Head of caudate nucleus (tissue), 42 donors: ENCODE measurements at regions not wholly inside any gene's neighbourhood (a gene's known extent, or its start where the extent isn't known, plus 50 kb on each side); places are given as distances from the start of the nearest gene placed in this dataset.
A peak's percentile ranks its signal among the peaks of the same experiment; 100 is the strongest.
"Not testable (repeated sequence)": the region's sequence is repeated elsewhere in the genome, so short reads cannot be mapped to it uniquely, and the experiment has no call there.

Experiments
- DNase-seq, 42 donors: peaks; one replicate each; pipeline versions ENCODE4 v3.0.0 to v3.0.0-alpha.2; 2020 to 2021; ENCODE audit warnings: mixed read lengths in 7 of 42
- intact Hi-C: fragments of 100-400 bp; cut with DNase I; formaldehyde crosslinking; loops from one replicate; pipeline ENCODE4 v1.15.0; 2022

DNA sequence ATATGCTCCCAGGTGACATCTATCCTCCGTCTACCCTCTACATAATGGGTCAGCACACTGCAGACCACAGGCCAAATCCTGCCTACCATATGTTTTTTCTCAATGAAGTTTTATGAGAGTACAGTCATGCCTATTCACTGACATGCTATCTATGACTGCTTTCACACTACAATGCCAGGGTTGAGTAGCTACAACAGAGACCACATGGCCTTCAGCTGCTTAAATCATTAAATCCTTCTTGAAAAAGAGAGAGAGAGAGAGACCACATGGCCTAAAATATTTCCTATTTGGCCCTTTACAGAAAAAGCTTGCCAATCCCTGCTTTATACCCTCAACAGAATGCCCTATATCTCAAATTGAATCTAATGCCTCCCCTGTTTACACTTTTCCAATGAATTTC is 119.8 kb upstream of the CCDC180 start:
- intact Hi-C loops, DNase-seq: not testable (repeated sequence)

DNA sequence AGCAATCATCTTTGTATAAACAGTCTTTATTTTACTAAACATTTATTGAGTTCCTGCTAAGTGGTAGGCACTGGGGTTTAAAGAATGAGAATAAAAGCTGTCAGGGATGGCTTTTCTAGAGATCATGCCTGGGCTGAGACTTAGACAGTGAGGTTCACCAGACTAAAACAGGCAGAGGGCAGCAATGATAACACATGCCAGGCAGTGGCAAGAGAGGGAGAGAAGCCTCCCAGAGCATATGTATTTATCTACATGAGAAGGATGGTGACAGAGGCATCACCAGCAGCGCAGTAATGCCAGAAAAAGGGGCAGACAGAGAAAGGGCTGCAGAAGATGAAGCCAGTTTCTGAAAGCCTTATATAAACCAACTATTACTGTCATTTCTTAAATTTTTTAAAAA is 121.0 kb upstream of the CCDC180 start:
- DNase-seq: no peak
- intact Hi-C loops: no loop called here

DNA sequence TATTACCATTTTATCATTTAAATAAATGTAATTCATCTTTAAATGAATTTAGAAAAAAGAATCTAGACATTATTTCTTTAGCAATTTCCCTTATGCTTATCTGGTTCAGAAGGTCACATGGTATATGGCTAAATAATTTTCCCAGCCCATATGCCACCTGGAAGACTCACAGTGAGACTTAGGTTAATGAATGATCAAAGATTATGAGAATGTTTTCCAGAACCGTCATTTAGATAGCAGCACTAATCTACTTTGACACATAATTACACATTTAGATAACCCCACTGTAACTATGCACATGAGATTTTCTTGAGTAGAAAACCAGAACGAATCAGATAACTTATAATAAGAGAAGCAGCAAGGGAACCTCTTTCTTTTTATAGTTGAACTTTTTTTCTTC is 124.9 kb upstream of the CCDC180 start:
- DNase-seq, intact Hi-C loops: not testable (repeated sequence)

DNA sequence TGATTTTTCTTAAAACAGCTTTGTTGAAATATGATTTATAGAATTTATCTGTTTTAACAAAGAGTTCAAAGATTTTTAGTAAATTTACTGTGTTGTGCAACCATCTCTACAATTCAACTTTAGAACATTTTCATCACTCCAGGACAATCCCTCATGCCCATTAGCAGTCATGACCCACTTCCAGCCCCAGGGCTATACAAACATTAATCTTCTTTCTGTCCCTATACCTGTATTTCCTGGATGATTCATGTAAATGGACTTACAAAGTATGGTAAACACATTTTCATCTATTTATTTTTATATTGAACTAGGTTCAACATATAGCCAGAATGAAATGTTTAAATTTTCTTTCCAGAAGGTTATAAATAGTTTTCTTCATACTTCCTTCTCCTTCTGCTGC is 127.8 kb upstream of the CCDC180 start:
- intact Hi-C loops: no loop called here
- no peak for DNase-seq

DNA sequence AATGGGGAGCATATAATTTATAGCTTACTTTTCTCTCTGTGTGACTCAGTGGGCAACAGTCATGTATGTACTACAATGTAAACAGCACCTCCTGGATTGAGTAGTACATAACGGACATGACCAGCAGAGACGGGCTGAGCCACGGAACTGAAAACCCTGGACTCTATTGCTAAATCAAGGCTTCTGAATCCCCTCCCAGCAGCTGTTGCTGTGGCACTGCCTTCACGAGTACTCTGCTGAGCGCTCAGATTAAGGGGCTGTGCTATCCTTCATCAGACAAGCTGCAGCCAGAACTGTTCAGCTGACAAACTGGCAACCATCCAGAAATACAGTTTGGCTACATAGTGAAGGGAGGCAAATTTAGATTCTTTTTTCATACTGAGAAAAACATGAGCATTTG is 131.3 kb upstream of the CCDC180 start:
- intact Hi-C loops: no loop called here
- DNase-seq: peak in 3 of 42 donors; percentile 9 to 39 (median 11)

DNA sequence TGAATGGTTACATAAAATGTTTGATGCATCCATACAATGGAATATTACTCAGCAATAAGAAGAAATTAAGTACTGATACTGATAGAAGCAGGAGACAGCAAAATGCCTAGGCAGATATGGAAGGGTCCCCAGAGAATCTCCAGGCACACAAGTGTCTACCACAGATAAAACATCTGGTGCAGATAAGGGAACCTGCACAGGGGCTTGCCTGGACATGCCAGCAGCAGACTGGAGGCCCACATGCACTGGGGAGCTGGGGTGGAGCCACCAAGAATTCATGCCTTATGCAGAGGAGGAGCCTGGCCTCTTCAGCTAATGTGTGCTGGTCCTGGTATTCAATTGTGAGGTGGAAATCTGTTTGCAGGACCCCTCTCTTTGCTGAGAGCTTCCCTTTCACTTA is 129.2 kb upstream of the CTSV start:
- DNase-seq, intact Hi-C loops: not testable (repeated sequence)

DNA sequence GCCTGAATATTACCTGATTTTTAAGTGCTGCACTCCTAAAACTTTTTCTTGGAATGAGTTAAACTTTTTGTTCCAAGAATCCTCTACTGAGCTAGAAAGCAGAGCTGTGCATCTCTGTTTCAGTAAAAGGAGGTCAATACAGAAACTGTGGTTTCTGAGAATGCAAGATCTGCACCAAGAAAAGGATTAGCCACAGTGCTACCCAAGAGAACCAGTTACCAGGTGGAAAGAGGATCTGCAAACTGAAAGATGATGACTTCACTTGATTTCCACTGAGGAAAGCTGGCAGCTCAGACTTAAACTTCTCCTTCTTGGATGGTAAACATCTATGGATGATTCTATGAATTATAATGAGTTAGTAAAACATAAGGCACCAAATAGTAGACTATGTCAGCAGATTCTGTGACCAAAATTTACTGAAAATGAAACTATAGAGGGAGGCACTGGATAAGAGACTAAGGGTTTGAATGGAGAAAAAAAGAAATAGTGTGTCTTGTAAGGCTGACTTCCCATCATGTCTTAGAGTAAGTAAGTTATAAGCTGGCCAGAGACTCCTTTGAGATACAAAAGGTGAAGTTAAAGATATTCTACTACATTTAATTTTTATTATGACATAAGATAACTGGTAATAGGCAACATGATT is 127.7 kb upstream of the CTSV start:
- DNase-seq, intact Hi-C loops: not testable (repeated sequence)

DNA sequence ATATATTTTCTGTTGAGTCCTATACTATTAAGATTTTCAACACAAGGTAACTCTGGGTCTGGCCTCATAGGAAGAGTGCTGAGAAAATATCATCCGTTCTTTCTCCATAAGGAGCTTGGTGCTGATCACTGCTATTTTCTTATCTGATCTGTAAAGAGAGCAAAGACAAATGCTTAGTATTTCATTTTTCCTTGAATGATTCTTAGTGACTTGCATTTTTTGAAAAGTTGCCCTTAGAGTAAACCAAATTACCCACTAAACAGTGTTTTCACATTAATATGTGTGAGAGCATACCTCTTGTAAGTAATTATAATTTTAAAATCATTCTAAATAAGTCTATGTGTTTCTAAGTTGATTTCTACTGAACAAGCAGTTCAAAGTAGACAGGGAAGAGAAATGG is 121.3 kb upstream of the CTSV start:
- DNase-seq: no peak
- intact Hi-C loops: no loop called here

DNA sequence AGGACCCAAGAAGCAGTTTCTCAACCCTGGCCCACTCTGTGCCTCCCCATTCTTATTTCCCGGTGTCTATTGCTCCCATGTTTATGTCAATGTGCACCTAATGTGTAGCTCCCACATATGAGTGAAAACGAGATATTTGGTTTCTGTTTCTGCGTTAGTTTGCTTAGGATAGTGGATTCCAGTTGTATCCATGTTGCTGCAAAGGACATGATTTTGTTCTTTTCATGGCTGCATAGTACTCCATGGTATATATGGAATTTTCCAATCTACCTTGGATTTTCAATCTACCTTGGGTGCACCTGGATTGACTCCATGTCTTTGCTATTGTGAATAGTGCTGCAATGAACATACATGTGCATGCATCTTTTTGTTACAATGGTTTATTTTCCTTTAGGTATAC is 119.8 kb upstream of the CTSV start:
- intact Hi-C loops, DNase-seq: not testable (repeated sequence)

DNA sequence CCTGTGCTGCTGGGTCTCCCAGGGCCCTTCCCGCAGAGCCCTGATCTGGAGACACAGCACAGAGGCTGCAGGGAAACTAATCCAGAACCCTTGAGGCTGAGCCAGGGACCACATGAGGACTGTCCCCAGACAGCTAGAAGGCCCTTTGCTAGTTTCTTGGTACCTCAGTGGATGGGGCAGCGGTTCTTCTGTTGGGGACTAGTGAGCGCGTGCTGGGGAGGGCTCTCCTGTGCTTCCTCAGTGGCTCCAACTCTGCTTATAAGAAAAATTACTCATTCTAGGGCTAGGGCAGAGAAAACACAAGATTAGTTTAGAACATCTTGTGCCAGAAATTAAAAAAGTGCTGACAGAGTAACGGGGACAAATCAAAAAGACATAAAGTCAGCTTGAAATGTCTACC is 116.5 kb upstream of the CTSV start:
- DNase-seq, intact Hi-C loops: not testable (repeated sequence)

DNA sequence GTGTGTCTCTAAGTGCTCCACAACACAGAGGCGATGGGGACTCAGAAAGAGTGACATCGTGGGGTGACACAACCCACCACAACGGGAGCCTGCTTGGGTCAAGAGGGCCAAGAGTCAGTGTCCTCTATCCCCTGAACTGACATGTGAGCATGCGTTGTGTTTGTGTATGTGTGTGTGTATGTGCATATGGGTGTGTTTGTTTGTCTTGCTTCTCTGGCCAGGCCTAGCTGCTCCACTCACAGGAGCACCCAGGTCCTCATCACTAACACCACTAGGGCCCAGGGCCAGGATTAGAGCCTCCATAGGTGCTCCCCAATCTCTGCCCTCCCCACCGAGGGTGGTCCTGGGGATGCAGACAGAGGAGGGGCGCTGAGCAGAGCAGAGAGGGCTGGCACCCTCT is 115.0 kb upstream of the CTSV start:
- no peak for DNase-seq

DNA sequence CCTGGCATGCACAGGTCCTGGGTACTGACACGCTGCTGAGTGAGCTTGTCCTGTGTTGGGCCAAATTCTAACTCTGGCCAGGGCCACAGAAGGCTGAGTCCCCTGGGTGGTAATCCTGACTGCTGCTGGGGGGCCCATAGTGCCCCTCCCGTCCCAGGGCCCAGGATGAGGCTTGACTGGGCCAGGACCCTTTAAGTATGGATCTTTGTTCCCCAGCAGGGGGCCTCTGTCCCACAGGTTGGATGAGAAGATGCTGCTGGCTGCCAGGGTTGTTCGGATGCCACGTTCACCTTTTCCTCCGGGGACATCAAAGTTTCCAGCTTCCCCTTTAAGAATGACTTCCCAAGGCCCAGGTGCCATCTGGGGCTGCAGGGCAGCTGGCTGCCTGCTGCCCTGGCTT is 114.2 kb upstream of the CTSV start:
- intact Hi-C loops, DNase-seq: not testable (repeated sequence)

More for the DNA sequence above, 115.0 kb upstream of the CTSV start:
- intact Hi-C loops: no loop called here

DNA sequence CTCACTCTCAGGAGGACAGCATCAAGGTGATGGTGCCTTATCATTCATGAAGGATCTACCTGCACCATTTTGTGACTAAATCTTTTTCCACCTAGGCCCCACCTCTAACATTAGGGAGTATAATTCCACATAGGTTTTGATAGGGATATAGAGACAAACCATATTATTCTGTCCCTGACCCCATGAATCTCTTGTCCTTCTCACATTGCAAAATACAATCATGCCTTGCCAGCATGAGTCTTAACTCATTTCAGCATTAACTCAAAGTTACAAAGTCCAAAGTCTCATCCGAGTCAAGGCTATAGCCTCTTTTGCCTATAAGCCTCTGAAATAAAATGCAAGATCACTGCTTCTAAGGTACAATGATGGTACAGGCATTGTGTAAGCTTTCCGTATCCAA is 111.5 kb upstream of the CTSV start:
- DNase-seq, intact Hi-C loops: not testable (repeated sequence)

DNA sequence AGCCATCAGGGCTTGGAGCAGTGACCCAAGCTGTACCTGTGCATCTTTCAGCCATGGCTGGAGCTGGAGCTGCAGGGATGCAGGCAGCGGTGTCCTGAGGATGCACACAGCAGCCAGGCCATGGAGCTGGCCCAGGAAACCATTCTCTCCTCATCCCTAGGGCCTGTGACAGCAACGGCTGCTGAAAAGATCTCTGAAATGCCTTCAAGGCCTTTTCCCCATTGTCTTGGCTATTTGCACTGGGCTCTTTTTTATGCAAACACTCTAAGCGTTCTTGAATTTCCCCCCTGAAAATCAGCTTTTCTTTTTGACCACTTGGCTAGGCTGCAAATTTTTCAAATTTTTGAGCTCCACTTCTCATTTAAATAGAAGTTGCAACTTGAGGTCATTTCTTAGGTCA is 109.5 kb upstream of the CTSV start:
- DNase-seq, intact Hi-C loops: not testable (repeated sequence)

DNA sequence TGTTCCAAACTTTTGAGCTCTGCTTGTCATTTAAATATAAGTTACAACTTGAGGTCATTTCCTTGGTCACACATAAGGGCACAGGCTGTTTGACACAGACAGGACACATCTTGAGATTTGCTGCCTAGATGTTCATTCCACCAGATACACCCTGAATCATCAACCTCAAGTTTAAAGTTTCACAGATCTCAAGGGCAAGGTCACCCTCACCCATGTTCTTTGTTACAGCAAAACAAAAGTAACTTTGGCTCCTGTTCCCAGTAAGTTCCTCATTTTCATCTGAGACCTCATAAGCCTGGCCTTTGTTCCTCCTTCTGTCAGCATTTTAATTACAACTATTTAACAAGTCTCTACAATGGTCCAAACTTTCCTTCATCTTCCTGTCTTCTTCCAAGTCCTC is 106.7 kb upstream of the CTSV start:
- DNase-seq, intact Hi-C loops: not testable (repeated sequence)

DNA sequence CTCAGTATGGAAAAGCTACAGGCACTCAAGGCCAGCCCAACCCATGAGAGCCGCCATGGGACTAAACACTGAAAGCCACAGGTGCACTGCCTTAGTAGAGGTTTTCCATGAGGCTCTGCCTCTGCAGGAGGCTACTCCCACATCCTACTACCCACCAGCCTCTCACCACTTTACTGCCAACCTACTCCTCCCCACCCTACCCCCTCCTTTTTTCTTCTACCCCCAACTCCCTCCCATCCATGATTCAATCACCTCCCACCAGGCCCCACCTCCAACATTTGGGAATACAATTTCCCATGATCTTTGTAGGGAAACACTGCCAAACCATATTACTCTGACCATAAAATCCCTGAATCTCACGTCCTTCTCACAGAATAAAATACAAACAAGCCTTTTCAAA is 101.6 kb upstream of the CTSV start:
- intact Hi-C loops: no loop called here
- no peak for DNase-seq

DNA sequence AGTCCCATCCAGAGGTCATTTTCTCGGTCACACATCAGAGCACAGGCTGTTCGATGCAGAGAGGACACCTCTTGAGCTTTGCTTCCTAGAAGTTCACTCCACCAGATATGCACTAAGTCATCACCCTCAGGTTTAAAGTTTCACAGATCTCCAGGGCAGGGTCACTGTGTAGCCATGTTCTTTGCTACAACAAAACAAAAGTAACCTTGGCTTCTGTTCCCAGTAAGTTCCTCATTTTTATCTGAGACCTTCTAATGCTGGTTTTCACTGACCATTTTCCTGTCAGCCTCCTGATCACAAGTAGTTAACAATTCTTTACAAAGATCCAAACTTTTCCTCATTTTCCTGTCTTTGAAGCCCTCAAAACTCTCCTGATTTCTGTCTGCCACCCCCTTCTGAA is 97.5 kb upstream of the CTSV start:
- DNase-seq: no peak
- intact Hi-C loops: no loop called here

DNA sequence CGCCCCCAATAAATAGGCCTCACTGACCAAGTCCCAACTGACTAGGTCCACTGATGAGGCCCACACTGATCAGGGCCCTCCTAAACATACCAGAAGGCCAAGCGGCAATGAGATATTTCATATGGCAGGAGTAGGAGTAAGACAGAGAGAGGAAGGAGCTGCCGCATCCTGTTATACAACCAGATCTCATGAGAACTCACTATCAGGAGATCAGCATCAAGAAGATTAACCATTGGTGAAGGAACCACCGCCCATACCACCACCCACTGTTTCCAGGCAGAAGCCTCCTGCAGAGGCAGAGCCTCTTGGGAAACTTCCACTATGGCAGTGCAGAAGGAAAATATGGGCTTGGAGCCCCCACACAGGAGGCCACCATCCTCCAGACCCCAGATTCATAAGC is 95.0 kb upstream of the CTSV start:
- intact Hi-C loops: not testable (repeated sequence)
- DNase-seq: peak in 25 of 42 donors; percentile 7 to 72 (median 29)

DNA sequence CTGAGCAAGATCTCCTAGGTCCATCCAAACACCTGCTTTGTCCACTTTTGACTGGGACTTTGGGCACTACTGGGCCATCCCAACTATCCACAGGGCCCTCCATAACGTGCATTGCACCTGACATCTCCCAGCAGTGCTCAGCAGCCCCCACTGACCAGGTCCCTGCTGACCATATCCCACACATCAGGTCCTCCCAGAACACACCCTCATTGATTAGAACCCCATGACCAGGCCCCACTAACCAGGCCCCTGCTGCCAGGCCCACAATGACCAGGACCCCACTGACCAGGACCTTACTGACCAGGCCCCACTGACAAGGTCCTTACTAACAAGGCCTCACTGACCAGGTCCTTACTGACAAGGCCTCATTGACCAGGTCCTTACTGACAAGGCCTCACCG is 93.9 kb upstream of the CTSV start:
- no peak for DNase-seq
- intact Hi-C loops: no loop called here

DNA sequence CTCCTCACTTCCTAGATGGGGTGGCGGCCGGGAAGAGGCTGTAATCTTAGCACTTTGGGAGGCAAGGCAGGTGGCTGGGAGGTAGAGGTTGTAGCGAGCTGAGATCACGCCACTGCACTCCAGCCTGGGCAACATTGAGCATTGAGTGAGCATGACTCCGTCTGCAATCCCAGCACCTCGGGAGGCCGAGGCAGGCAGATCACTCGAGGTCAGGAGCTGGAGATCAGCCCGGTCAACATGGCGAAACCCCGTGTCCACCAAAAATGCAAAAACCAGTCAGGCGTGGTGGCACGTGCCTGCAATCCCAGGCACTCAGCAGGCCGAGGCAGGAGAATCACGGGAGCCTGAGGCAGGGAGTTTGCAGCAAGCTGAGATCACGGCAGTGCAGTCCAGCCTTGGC is 91.9 kb upstream of the CTSV start:
- intact Hi-C loops, DNase-seq: not testable (repeated sequence)

DNA sequence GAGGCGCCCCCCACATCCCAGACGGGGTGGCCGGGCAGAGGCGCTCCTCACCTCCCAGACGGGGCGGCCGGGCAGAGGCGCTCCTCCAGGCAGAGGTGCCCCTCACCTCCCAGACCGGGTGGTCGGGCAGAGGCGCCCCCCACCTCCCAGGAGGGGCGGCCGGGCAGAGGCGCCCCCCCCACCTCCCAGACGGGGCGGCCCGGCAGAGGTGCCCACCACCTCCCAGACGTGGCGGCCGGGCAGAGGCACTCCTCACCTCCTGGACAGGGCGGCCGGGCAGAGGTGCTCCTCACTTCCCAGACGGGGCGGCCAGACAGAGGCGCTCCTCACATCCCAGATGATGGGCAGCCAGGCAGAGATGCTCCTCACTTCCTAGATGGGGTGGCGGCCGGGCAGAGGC is 91.4 kb upstream of the CTSV start:
- intact Hi-C loops, DNase-seq: not testable (repeated sequence)

DNA sequence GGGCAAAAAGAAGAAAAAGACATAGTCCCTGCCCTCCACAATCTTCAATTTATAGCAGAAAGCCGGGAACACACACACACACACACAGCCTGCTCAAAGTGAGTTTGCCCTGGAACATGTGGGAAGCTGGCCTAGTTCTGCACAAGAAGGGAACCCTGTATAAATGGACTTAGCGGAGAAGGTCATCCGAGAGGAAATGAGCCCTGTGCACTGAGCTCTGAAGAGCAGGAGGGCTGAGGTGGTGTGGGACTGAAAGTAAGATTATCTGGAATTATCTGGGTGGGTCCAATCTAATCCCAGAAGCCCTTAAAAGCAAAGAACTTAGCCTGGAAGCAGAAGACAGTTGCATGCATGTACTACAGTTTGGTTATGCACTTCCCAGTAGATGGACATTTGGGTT is 90.0 kb upstream of the CTSV start:
- intact Hi-C loops: no loop called here
- DNase-seq: no peak
